KG1 (cell line): ENCODE measurements at regions not wholly inside any gene's neighbourhood (a gene's known extent, or its start where the extent isn't known, plus 50 kb on each side); places are given as distances from the start of the nearest gene placed in this dataset.

ENCODE experiments used
- DNase-seq: peaks from one replicate; lab custom pipeline; 2025; lab: John Stamatoyannopoulos, UW

GRCh38 chr3:73797311-73797710, 172.6 kb upstream of the PDZRN3 start:
- DNase-seq, result no peak

GRCh38 chr3:73796382-73796781, 171.6 kb upstream of the PDZRN3 start:
- DNase-seq, result no peak

DNA sequence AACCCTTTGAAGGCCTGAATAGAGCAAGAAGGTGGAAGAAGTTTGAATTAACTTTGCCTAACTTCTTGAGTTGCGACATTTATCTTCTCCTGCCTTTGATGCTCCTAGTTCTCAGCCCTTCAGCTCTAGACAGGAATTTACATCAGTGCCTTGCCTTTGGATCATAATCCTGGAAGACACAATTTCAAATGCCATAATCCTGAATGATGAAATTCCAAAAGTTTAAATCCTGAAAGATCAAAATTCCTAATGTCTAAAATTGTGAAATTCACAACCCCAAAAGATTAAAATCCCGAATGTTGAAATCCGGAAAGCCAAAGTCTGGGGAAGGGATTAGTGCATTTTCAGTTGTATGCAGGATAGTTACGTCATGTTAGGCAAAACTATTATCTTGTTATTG, 166.6 kb upstream of the PDZRN3 start:
- no peak for DNase-seq

GRCh38 chr3:73789825-73790444, 165.2 kb upstream of the PDZRN3 start:
- no peak for DNase-seq

DNA sequence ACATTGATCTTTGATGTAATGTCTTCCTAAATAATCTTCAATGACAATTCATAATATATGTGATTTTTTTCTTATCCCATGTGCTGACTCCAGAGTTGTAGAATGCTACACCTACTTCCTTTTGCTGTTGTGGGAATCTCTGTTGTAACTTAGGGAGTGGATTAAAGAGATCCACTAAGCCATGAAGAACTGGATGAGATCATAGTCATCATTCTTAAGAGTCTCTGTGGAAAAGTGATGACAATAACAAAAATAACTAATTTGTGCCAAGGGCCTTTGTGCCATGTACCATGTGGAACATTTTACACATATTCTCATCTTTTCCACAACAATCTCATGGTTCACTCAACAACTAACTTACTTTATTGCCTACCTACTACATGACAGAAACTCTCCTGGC, 162.9 kb upstream of the PDZRN3 start:
- no peak for DNase-seq

GRCh38 chr3:73786998-73787397, 162.3 kb upstream of the PDZRN3 start:
- DNase-seq, result no peak

- no peak for DNase-seq
Measured at GRCh38 chr3:73786321-73786807, 161.6 kb upstream of the PDZRN3 start.

- no peak for DNase-seq
Measured at GRCh38 chr3:73784686-73785392, 160.1 kb upstream of the PDZRN3 start.

DNA sequence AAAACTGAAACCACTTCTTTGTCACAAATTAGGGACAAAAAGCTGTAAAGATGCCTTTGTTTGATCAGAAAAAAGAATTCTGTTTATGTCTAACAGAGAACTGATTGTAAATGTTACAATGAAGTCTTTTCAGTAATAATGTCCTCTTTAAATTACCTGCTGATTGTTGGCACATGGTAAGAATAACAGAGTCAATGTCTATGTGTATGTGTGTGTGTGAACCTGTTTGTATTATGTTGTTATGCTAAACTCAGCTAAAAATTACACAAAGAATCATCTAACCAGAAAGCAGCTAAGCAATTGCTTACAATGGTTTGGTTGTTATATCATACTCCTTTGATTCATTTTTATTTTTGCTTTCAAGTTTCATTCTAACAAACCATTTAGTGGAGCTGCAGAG, 159.1 kb upstream of the PDZRN3 start:
- no peak for DNase-seq

DNA sequence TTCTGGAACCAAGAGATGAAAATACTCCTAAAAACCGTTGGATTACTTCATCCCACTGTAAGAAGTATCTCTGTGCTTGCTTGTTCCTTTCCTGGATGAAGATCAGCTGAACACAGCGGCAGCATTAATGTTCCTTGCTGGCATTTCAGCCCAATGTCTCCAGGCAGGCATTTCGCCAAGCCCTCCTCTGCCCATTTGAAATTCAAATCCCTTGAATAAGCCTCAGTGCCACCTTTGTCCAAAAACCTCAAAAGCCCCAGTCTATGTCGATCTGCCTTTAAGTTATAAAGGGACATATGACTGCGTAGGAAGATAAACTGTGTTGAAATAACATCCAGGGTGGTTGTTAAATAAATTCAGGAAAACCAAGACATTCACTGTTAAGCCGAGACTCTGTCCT, 156.8 kb upstream of the PDZRN3 start:
- no peak for DNase-seq

GRCh38 chr3:73774645-73775044, 149.9 kb upstream of the PDZRN3 start:
- DNase-seq, result no peak

DNA sequence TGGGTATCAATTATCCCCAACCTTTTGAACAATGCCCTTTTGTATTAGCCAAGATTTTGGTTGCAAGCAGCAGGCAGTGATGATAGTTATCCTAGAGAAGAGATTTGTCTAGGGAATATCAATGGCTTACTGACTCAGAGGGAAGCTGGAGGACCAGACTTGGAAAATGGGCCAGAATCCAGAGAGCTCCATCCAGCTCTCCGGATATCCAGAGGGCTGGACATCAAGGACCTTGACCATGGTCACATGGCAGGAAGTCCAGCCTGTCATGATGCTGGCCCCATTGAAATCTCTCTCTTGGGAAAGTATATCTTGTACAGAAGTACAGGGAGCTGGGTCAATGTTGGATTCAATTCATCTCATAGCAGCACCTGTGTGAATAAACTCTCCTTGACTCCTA, 148.5 kb upstream of the PDZRN3 start:
- no peak for DNase-seq

DNA sequence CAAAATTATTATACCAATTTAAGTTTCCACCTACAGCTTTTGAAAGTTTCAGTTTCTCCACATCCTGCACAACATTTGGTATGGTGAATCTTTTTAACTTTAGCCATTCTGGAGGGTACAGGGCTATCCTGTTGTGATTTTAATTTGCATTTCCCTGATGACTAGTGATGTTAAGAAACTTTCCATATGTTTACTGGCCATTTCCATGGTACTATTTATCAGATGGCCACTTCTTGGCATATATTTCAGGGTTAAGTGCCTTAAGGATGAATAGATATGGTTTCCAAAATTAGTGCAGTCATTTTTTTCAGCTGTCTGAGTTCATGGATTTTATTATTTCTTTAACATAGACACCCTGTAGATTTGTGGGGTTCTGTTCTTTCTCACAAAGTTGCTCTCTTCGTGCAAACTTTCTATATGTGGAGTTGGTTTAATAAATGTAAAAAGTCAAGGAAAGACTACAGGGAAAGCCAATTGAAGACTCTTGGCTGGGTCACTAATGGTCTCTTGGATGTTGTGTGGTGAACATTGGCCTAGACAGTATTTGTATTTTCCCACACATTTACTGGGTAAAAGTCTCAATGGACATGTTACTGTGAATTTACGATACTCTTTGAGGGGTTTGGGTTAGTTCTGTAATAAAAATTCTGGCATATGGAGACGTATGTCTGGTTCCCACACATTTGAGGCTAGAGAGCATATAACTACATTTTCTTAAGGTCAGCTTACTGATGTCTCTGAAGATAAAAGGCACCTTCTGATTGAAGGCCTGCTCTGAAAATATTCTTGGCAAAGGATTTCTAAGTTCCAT, 147.5 kb upstream of the PDZRN3 start:
- DNase-seq, result no peak

GRCh38 chr3:73768524-73769308, 144.0 kb upstream of the PDZRN3 start:
- DNase-seq, result no peak

DNA sequence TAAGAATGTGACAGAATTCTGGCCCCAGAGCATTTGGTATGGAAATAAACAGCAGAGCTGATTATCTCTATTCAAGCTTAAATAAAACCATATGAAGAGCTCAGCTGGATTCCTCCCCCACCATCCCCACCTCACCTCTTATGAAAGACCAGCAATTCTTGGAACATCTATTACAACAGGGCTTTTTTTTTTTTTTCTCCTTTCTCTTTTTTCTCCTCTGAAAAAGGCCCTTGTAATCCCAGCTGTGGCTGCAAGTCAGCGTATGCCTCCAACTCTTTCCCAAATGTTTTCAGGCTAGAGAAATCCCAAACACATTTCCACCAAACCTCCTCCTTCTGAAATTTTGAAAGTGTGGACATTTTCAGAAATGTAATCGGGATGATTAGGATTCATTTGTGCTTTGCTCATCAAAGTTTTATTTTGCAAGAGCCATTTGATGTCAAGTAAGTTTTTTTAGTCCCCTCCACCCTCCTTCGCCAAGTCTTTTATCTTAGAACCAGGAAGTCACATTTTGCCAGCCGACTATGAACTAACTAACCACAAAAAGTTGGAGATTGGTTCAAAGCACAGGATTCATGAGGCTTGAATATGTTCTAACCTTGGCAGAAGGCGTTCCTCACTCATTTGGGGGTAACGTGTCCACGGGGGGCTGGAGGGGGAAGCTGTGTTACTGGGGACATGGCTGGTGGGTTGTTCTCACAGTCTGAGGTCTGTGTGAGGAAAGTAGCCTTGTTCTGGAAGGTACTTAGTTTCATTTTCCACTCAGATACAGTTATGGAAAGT, 142.0 kb upstream of the PDZRN3 start:
- no peak for DNase-seq

GRCh38 chr3:73765878-73766545, 141.3 kb upstream of the PDZRN3 start:
- DNase-seq, result no peak

GRCh38 chr3:73762855-73763254, 138.1 kb upstream of the PDZRN3 start:
- DNase-seq, result no peak

DNA sequence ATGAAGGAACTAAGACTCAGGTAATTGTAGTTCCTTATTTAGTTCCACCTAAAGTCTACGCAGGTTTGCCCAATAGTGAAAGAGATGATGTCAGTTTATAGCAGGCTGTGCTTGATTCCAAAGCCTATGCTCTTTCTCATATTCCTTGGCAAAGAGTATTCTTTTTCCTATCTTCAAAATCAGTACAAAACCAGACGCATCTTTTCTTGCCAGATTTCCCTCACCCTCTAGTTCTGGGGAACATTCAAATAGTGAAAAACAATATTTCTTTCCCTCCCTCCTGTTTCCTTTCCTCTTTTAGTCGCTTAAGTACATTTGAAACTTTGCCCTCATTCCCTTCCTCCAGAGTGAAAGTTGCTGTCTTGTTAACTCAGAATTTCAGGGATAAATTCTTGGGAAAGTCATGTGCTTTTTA, 134.6 kb upstream of the PDZRN3 start:
- no peak for DNase-seq

DNA sequence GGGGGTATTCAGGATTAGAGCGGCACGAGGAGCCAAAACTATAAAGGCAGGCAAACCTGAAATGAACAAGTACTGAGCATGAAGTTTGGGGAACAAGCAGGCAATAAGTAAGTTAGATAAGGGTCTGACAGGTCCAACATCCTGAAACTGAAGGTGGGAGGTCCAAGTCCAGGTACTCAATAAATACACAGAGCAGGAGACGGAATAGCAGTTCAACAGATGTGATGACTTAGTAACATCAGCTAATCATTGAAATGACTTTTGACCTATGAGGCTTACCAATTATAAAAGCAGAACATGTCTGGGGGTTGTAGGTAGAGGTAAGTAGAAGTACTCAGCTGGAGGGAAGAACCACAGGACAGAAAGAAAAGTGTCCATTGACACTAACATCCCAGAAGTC, 132.8 kb upstream of the PDZRN3 start:
- DNase-seq, result no peak

DNA sequence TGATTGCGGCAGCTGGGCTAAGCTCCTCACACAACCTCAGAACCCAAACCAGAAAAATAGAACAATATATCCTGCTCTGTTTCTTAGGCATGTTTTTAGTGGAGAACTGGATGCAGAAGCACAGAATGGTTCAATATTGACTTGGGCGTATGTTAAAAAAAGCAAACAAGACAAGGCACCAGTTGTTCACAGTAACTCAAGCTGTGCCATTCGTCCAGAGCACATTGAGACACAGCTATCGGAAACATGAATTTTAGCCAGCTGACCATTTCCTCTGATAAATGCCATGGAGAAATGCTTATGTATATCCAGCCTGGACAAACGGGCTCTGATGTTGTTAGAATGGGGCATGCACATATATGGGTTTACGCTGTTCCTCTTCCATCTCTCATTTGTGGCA, 129.2 kb upstream of the PDZRN3 start:
- no peak for DNase-seq

DNA sequence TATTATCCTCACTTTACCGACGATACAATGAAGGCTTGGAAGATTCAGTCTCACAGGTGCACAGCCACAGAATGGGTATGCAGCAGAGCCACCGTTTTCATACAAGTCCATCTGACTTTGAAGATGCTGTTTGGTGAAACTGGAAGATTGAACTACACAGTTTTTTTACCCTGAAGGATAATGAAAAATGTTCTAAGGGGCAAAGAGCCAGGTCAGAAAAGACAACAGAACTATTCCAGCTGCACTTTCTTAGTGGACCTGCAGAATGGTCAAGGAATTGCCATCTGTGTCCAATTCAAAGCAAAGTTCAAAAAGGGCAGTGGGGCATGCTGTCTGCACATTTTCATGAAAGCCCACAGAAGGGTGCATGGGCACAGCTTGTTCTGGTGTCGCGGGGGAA, 127.6 kb upstream of the PDZRN3 start:
- DNase-seq, result no peak
